ENCODE measurements at regions not wholly inside any gene's neighbourhood (a gene's known extent, or its start where the extent isn't known, plus 50 kb on each side); places are given as distances from the start of the nearest gene placed in this dataset.
A peak's percentile ranks its signal among the peaks of the same experiment; 100 is the strongest.

DNA sequence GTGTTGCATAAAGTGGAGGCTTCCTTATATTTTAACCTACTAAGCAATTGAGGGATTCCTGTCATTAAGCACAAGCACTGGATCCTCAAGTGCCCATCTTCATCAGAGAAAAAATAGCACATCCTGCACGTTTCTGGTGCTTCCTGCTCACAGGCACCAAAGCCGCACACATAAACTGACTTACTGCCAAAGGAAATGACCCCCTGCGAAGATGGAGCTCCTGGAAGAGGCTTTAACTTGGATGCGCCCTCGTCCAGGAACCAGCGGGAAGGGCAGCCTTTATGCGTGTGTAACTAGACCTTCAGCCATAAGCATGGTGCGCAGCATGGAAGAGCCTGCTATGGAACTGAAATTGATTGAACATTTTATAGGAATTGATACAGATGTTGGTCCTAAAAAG lies 188.7 kb downstream of the FTCDNL1 start:
- H3K56ac ChIP-seq (ENCODE audit: insufficient read length, low read depth, low read length): no peak overlapping the region
- H2BK12ac ChIP-seq (ENCODE audit: insufficient read length, low read depth, low read length): no peak overlapping the region
- no peak overlapping the region for H3K9ac ChIP-seq (ENCODE audit: extremely low read depth, insufficient read length, low read length)
- no peaks in the 10 kb centered on the region for H3K9me3 ChIP-seq (ENCODE audit: control insufficient read depth, low read depth, low read length)
- no peaks in the 10 kb centered on the region for H3K23me2 ChIP-seq (ENCODE audit: insufficient read length, low read depth, low read length, poor library complexity, severe bottlenecking)
- no CpG with 5 or more reads among the region's 8 CpGs for WGBS (ENCODE audit: extremely low coverage, insufficient read length, low lambda C conversion rate)
- DNase-seq: no peak
- no peak overlapping the region for H2BK5ac ChIP-seq (ENCODE audit: insufficient read length, low read length)
- H3K27ac ChIP-seq (ENCODE audit: insufficient read length, low read depth, low read length): no peak overlapping the region
- H2AFZ ChIP-seq (ENCODE audit: low read length): no peak overlapping the region
- H4K5ac ChIP-seq (ENCODE audit: insufficient read length, low read depth, low read length): no peak overlapping the region
- no peaks in the 10 kb centered on the region for H3K4me1 ChIP-seq (ENCODE audit: insufficient read depth, low read length)
- no peak overlapping the region for H4K91ac ChIP-seq (ENCODE audit: insufficient read length, low read depth, low read length)
- no peak overlapping the region for H3K14ac ChIP-seq (ENCODE audit: insufficient read depth, low read length)
- no peak overlapping the region for H3K4me2 ChIP-seq (ENCODE audit: insufficient read depth, insufficient read length, low read length)
- peaks cover 5 to 8% of the 10 kb centered on the region in 2 experiments; a peak in 2 of 4 replicates for H3K4me1 Mint-ChIP-seq
- H3K79me1 ChIP-seq (ENCODE audit: insufficient read depth, low read depth, low read length, poor library complexity, severe bottlenecking): no peaks in the 10 kb centered on the region
- no peak overlapping the region for H3T11ph ChIP-seq (ENCODE audit: low read length)
- no peak overlapping the region for H3K18ac ChIP-seq (ENCODE audit: insufficient read length, low read depth, low read length)
- TF ChIP-seq, protein P1, sequence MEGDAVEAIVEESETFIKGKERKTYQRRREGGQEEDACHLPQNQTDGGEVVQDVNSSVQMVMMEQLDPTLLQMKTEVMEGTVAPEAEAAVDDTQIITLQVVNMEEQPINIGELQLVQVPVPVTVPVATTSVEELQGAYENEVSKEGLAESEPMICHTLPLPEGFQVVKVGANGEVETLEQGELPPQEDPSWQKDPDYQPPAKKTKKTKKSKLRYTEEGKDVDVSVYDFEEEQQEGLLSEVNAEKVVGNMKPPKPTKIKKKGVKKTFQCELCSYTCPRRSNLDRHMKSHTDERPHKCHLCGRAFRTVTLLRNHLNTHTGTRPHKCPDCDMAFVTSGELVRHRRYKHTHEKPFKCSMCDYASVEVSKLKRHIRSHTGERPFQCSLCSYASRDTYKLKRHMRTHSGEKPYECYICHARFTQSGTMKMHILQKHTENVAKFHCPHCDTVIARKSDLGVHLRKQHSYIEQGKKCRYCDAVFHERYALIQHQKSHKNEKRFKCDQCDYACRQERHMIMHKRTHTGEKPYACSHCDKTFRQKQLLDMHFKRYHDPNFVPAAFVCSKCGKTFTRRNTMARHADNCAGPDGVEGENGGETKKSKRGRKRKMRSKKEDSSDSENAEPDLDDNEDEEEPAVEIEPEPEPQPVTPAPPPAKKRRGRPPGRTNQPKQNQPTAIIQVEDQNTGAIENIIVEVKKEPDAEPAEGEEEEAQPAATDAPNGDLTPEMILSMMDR (conservative IDR thresholded peaks at IDR 0.05): no peak
- H3K27ac Mint-ChIP-seq: peak overlapping the region in 1 of 3 experiments; percentile 31; a peak in 1 of 7 replicates
- no peak overlapping the region for H2BK20ac ChIP-seq (ENCODE audit: low read depth, low read length, poor library complexity, severe bottlenecking)
- H3K36me3 Mint-ChIP-seq (ENCODE audit: insufficient read depth in 1 of 3, low read depth in 3 of 3): no peaks in the 10 kb centered on the region
- peaks cover 18% of the 10 kb centered on the region for H3K27me3 Mint-ChIP-seq (ENCODE audit: low read depth)
- H4K20me1 ChIP-seq (ENCODE audit: control insufficient read depth, insufficient read depth, insufficient read length): no peaks in the 10 kb centered on the region
- no peaks in the 10 kb centered on the region; the same call in 1 of the 2 replicates for H3K27me3 ChIP-seq (ENCODE audit: insufficient read depth, low read length)
- H3K4ac ChIP-seq (ENCODE audit: low read depth, low read length): no peak overlapping the region
- H2AK5ac ChIP-seq (ENCODE audit: insufficient read length, low read length): no peak overlapping the region
- no peak overlapping the region for H2BK15ac ChIP-seq (ENCODE audit: low read depth, low read length)
- H2BK120ac ChIP-seq (ENCODE audit: low read depth, low read length, poor library complexity, severe bottlenecking): no peak overlapping the region
- H3K23ac ChIP-seq (ENCODE audit: insufficient read length, low read depth, low read length): no peak overlapping the region
- no peaks in the 10 kb centered on the region; a peak in 1 of 5 replicates for H3K9me3 Mint-ChIP-seq
- no peaks in the 10 kb centered on the region for H3K79me2 ChIP-seq (ENCODE audit: insufficient read depth, low read length)
- no peak overlapping the region for H4K8ac ChIP-seq (replicated peaks; ENCODE audit: insufficient read length, low read depth, low read length)
- H3K4me3 Mint-ChIP-seq: no peak overlapping the region

Data from H9 (cell line).